ENCODE measurements at regions not wholly inside any gene's neighbourhood (a gene's known extent, or its start where the extent isn't known, plus 50 kb on each side); places are given as distances from the start of the nearest gene placed in this dataset. TPM values are rescaled to one million over a fixed set of nuclear protein-coding genes. Genes with fewer than 3 reads are reported as not detected.

DNA sequence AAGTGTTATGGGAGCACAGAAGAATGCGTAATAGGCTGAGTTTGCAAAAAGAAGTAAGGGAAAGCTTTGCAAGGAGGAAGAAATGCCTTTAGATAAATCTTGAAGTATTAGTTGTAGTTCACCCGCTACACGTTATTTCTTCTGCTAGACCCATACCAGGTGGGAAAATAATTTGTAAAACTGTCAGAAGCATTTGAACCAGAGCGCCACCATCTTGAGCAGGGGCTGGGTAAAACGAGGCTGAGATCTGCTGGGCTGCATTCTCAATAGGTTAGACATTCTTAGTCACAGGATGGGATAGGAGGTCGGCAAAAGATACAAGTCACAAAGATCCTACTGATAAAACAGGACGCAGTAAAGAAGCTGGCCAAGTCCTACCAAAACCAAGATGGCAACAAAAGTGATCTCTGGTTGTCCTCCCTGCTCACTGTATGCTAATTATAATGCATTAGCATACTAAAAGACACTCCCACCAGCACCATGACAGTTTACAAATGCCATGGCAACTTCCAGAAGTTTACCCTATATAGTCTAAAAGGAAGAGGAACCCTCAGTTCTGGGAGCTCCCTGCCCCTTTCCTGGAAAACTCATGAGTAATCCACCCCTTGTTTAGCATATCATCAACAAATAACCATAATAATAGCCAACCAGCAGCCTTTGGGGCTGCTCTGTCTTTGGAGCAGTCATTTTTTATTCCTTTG lies 50.0 kb upstream of the ZNF280D start:
- no peak overlapping the region for H2AFZ ChIP-seq (ENCODE audit: low read length)
- no peaks in the 10 kb centered on the region for H3K9me3 ChIP-seq (replicated peaks in 1 of 2; ENCODE audit: control insufficient read depth in 2 of 2, insufficient read depth in 1 of 2, low read depth in 1 of 2, low read length in 2 of 2)
- H3K4ac ChIP-seq (ENCODE audit: low read length), result no peak overlapping the region
- no peak overlapping the region for H2BK120ac ChIP-seq (ENCODE audit: low read depth, low read length)
- no CpG with 5 or more reads among the region's 7 CpGs for WGBS, 2 donors (ENCODE audit: extremely low coverage in 2 of 2, insufficient read length in 2 of 2, insufficient replicate concordance in 1 of 2)
- no peak overlapping the region for H2BK5ac ChIP-seq (ENCODE audit: low read length)
- H3K4me2 ChIP-seq (ENCODE audit: insufficient read depth, low read length, poor library complexity, severe bottlenecking), result no peak overlapping the region
- no peak overlapping the region for H3K9ac ChIP-seq (ENCODE audit: low read depth, low read length, poor library complexity)
- H3K4me1 ChIP-seq (ENCODE audit: control insufficient read depth in 2 of 2, insufficient read depth in 1 of 2, low read depth in 1 of 2, low read length in 2 of 2), result no peaks in the 10 kb centered on the region
- DNase-seq (ENCODE audit: low spot score), result no peak
- no peak overlapping the region for H3K23ac ChIP-seq (ENCODE audit: low read depth, low read length, poor library complexity)
- H2BK12ac ChIP-seq (ENCODE audit: low read length), result no peak overlapping the region
- H4K91ac ChIP-seq (ENCODE audit: low read depth, low read length, poor library complexity), result no peak overlapping the region
- no peak overlapping the region for H2BK15ac ChIP-seq (ENCODE audit: low read length)
- no peak overlapping the region for H2AK5ac ChIP-seq (ENCODE audit: low read depth, low read length)
- no peak overlapping the region for H3K14ac ChIP-seq (ENCODE audit: low read length)
- H4K8ac ChIP-seq (ENCODE audit: low read depth, low read length), result no peak overlapping the region
- H3K18ac ChIP-seq (ENCODE audit: low read length), result no peak overlapping the region
- no peaks in the 10 kb centered on the region for H3K27me3 ChIP-seq (ENCODE audit: control insufficient read depth in 3 of 3, insufficient read depth in 3 of 3, low read depth in 1 of 3, low read length in 3 of 3)
- H3K4me3 ChIP-seq (ENCODE audit: low read length in 2 of 2), result no peak overlapping the region
- H3K36me3 ChIP-seq (replicated peaks in 1 of 2; ENCODE audit: control insufficient read depth in 2 of 2, insufficient read depth in 2 of 2, low read length in 2 of 2), result no peaks in the 10 kb centered on the region
- H3K27ac ChIP-seq (replicated peaks; ENCODE audit: low read length), result no peak overlapping the region
- H3K79me1 ChIP-seq (ENCODE audit: low read depth, low read length), result no peaks in the 10 kb centered on the region

Small RNA genes lying in the stretch of these regions (small RNA-seq; reads per million reads assigned to genes)
- gene AC090517.1 (ENCODE audit: insufficient read depth), result not detected
- gene AC090517.3 (ENCODE audit: insufficient read depth), result not detected

All from neuronal stem cell (in vitro differentiated cells).